ENCODE measurements at regions not wholly inside any gene's neighbourhood (a gene's known extent, or its start where the extent isn't known, plus 50 kb on each side); places are given as distances from the start of the nearest gene placed in this dataset.
A peak's percentile ranks its signal among the peaks of the same experiment; 100 is the strongest.

GRCh38 chr22:35152316-35152715 lies 86.4 kb downstream of the ISX start:
- H3K27ac Mint-ChIP-seq, result no peak overlapping the region
- peaks cover 54% of the 10 kb centered on the region for H3K27me3 Mint-ChIP-seq
- no peak for TF ChIP-seq CTCF (conservative IDR thresholded peaks at IDR 0.05)
- no peaks in the 10 kb centered on the region for H3K36me3 Mint-ChIP-seq
- no peak for DNase-seq (ENCODE audit: extremely low spot score, unreplicated experiment)
- H3K4me3 Mint-ChIP-seq, result no peak overlapping the region
- peaks cover 11% of the 10 kb centered on the region for H3K4me1 Mint-ChIP-seq (ENCODE audit: unreplicated experiment)
- no peaks in the 10 kb centered on the region for H3K9me3 Mint-ChIP-seq

GRCh38 chr22:35154937-35155387 lies 89.0 kb downstream of the ISX start:
- Mint-ChIP-seq H3K36me3 (no peaks in the 10 kb centered on the region), H3K27me3 (peaks cover 41% of the 10 kb centered on the region), H3K27ac (no peak overlapping the region), H3K4me1 (ENCODE audit: unreplicated experiment) (peaks cover 21% of the 10 kb centered on the region), H3K9me3 (no peaks in the 10 kb centered on the region), H3K4me3 (no peak overlapping the region)
- DNase-seq (ENCODE audit: extremely low spot score, unreplicated experiment), result peak; percentile 75
- TF ChIP-seq CTCF (conservative IDR thresholded peaks at IDR 0.05), result peak; percentile 88

- no peaks in the 10 kb centered on the region for H3K36me3 Mint-ChIP-seq
- H3K27me3 Mint-ChIP-seq, result peaks cover 39% of the 10 kb centered on the region
- no peak overlapping the region for H3K27ac Mint-ChIP-seq
- peaks cover 3% of the 10 kb centered on the region for H3K9me3 Mint-ChIP-seq
- H3K4me3 Mint-ChIP-seq, result no peak overlapping the region
- H3K4me1 Mint-ChIP-seq (ENCODE audit: unreplicated experiment), result peaks cover 19% of the 10 kb centered on the region
- TF ChIP-seq CTCF (conservative IDR thresholded peaks at IDR 0.05), result no peak
- DNase-seq (ENCODE audit: extremely low spot score, unreplicated experiment), result no peak
These were observed 89.6 kb downstream of the ISX start for GRCh38 chr22:35155403-35156025.

- Mint-ChIP-seq H3K27me3 (peaks cover 33% of the 10 kb centered on the region), H3K9me3 (peaks cover 3% of the 10 kb centered on the region), H3K4me1 (ENCODE audit: unreplicated experiment) (peaks cover 15% of the 10 kb centered on the region), H3K4me3 (no peak overlapping the region), H3K36me3 (no peaks in the 10 kb centered on the region), H3K27ac (peak overlapping the region; percentile 62)
- TF ChIP-seq CTCF (conservative IDR thresholded peaks at IDR 0.05), result no peak
- DNase-seq (ENCODE audit: extremely low spot score, unreplicated experiment), result no peak
These were observed 91.0 kb downstream of the ISX start for GRCh38 chr22:35156945-35157344.

- H3K36me3 Mint-ChIP-seq, result no peaks in the 10 kb centered on the region
- no peak for DNase-seq (ENCODE audit: extremely low spot score, unreplicated experiment)
- peaks cover 26% of the 10 kb centered on the region for H3K27me3 Mint-ChIP-seq
- peaks cover 15% of the 10 kb centered on the region for H3K4me1 Mint-ChIP-seq (ENCODE audit: unreplicated experiment)
- H3K4me3 Mint-ChIP-seq, result no peak overlapping the region
- H3K9me3 Mint-ChIP-seq, result peaks cover 3% of the 10 kb centered on the region
- no peak for TF ChIP-seq CTCF (conservative IDR thresholded peaks at IDR 0.05)
- H3K27ac Mint-ChIP-seq, result no peak overlapping the region
These were observed 92.4 kb downstream of the ISX start for GRCh38 chr22:35158336-35158735.

Data from type B pancreatic cell (in vitro differentiated cells).